ENCODE measurements at regions not wholly inside any gene's neighbourhood (a gene's known extent, or its start where the extent isn't known, plus 50 kb on each side); places are given as distances from the start of the nearest gene placed in this dataset.

- Mint-ChIP-seq H3K27ac (no peak overlapping the region), H3K9me3 (ENCODE audit: insufficient read depth) (no peaks in the 10 kb centered on the region), H3K27me3 (peaks cover 27% of the 10 kb centered on the region), H3K4me3 (no peak overlapping the region), H3K4me1 (no peaks in the 10 kb centered on the region)
- 80% methylated on average over 1 of the region's 3 CpGs for WGBS (ENCODE audit: insufficient coverage)
- Histone ChIP-seq H3K9ac (ENCODE audit: low read length) (no peak overlapping the region), H3K4me3 (ENCODE audit: control extremely low read depth in 1 of 5, extremely low read depth in 1 of 5, insufficient read depth in 1 of 5, low read depth in 2 of 5, low read length in 4 of 5) (no peak overlapping the region), H3K4me2 (replicated peaks; ENCODE audit: low read depth, low read length, poor library complexity, severe bottlenecking) (no peak overlapping the region), H3K4me1 (ENCODE audit: control insufficient read depth in 2 of 2, insufficient read depth in 2 of 2, low read length in 2 of 2) (no peaks in the 10 kb centered on the region), H3K36me3 (replicated peaks in 1 of 2; ENCODE audit: control extremely low read depth in 1 of 2, control insufficient read depth in 1 of 2, extremely low read depth in 1 of 2, insufficient read depth in 2 of 2, low read length in 1 of 2) (no peaks in the 10 kb centered on the region), H4K20me1 (ENCODE audit: control insufficient read depth, insufficient read depth, low read length, poor library complexity, severe bottlenecking) (no peaks in the 10 kb centered on the region), H3K79me2 (ENCODE audit: control insufficient read depth, insufficient read depth, low read length) (no peaks in the 10 kb centered on the region), H3K9me3 (ENCODE audit: control extremely low read depth in 1 of 3, control insufficient read depth in 2 of 3, insufficient read depth in 1 of 3, low read length in 2 of 3) (no peaks in the 10 kb centered on the region), H3K27me3 (replicated peaks in 1 of 4; ENCODE audit: control extremely low read depth in 1 of 4, control insufficient read depth in 3 of 4, insufficient read depth in 4 of 4, low read length in 3 of 4) (peaks cover 0 to 6% (median 0%) of the 10 kb centered on the region in 4 experiments), H2AFZ (ENCODE audit: insufficient read depth, low read depth, low read length, poor library complexity, severe bottlenecking) (no peak overlapping the region), H3K27ac (ENCODE audit: low read length in 2 of 2) (no peak overlapping the region)
- ChIA-PET POLR2A (no interaction called here), CTCF (no interaction called here)
- intact Hi-C loops (cut with micrococcal nuclease): no loop called here
- DNase-seq (no peak), ATAC-seq (ENCODE audit: low read depth) (no peak)
- TF ChIP-seq CTCF (IDR thresholded peaks at IDR 0.05) (no peak), EZH2 (IDR thresholded peaks at IDR 0.05; ENCODE audit: borderline replicate concordance, insufficient read depth, low read depth, low read length, poor library complexity, severe bottlenecking) (no peak)
These were observed 257.6 kb upstream of the ZMIZ1 start for GRCh38 chr10:78811174-78811573.

GRCh38 chr10:78812571-78813318, 256.0 kb upstream of the ZMIZ1 start:
- Mint-ChIP-seq H3K27me3 (peaks cover 30% of the 10 kb centered on the region), H3K9me3 (ENCODE audit: insufficient read depth) (no peaks in the 10 kb centered on the region), H3K27ac (no peak overlapping the region), H3K4me1 (no peaks in the 10 kb centered on the region), H3K4me3 (no peak overlapping the region)
- no peaks in the 10 kb centered on the region for H3K36me3 ChIP-seq (replicated peaks in 1 of 2; ENCODE audit: control extremely low read depth in 1 of 2, control insufficient read depth in 1 of 2, extremely low read depth in 1 of 2, insufficient read depth in 2 of 2, low read length in 1 of 2)
- H3K27me3 ChIP-seq (replicated peaks in 1 of 4; ENCODE audit: control extremely low read depth in 1 of 4, control insufficient read depth in 3 of 4, insufficient read depth in 4 of 4, low read length in 3 of 4): peaks cover 0 to 6% (median 0%) of the 10 kb centered on the region in 4 experiments
- intact Hi-C loops (cut with micrococcal nuclease): no loop called here
- no peak overlapping the region for H2AFZ ChIP-seq (ENCODE audit: insufficient read depth, low read depth, low read length, poor library complexity, severe bottlenecking)
- no peak overlapping the region for H3K9ac ChIP-seq (ENCODE audit: low read length)
- H3K4me3 ChIP-seq (ENCODE audit: control extremely low read depth in 1 of 5, extremely low read depth in 1 of 5, insufficient read depth in 1 of 5, low read depth in 2 of 5, low read length in 4 of 5): no peak overlapping the region
- H3K9me3 ChIP-seq (ENCODE audit: control extremely low read depth in 1 of 3, control insufficient read depth in 2 of 3, insufficient read depth in 1 of 3, low read length in 2 of 3): no peaks in the 10 kb centered on the region
- ATAC-seq (ENCODE audit: low read depth) (no peak), DNase-seq (no peak)
- CTCF ChIA-PET: no interaction called here
- no peaks in the 10 kb centered on the region for H3K4me1 ChIP-seq (ENCODE audit: control insufficient read depth in 2 of 2, insufficient read depth in 2 of 2, low read length in 2 of 2)
- no peaks in the 10 kb centered on the region for H4K20me1 ChIP-seq (ENCODE audit: control insufficient read depth, insufficient read depth, low read length, poor library complexity, severe bottlenecking)
- no peak overlapping the region for H3K4me2 ChIP-seq (replicated peaks; ENCODE audit: low read depth, low read length, poor library complexity, severe bottlenecking)
- no peaks in the 10 kb centered on the region for H3K79me2 ChIP-seq (ENCODE audit: control insufficient read depth, insufficient read depth, low read length)
- 83% methylated on average over 3 of the region's 4 CpGs for WGBS (ENCODE audit: insufficient coverage)
- no peak overlapping the region for H3K27ac ChIP-seq (ENCODE audit: low read length in 2 of 2)
- POLR2A ChIA-PET: no interaction called here
- TF ChIP-seq EZH2 (IDR thresholded peaks at IDR 0.05; ENCODE audit: borderline replicate concordance, insufficient read depth, low read depth, low read length, poor library complexity, severe bottlenecking) (no peak), CTCF (IDR thresholded peaks at IDR 0.05) (no peak)
